ENCODE measurements at regions not wholly inside any gene's neighbourhood (a gene's known extent, or its start where the extent isn't known, plus 50 kb on each side); places are given as distances from the start of the nearest gene placed in this dataset.

- Histone ChIP-seq H3K27me3 (ENCODE audit: insufficient read depth) (no peaks in the 10 kb centered on the region), H3K9me3 (no peaks in the 10 kb centered on the region), H3K9me2 (no peaks in the 10 kb centered on the region), H4K20me1 (ENCODE audit: insufficient read depth) (no peaks in the 10 kb centered on the region), H3K4me2 (no peak overlapping the region), H2AFZ (ENCODE audit: low read depth) (no peak overlapping the region), H3K9ac (no peak overlapping the region), H3K36me3 (replicated peaks in 1 of 2; ENCODE audit: control insufficient read depth in 1 of 2, insufficient read depth in 2 of 2, low read length in 1 of 2) (no peaks in the 10 kb centered on the region), H3K27ac (ENCODE audit: low read depth in 2 of 2, low read length in 1 of 2) (no peak overlapping the region), H3F3A (replicated peaks; ENCODE audit: insufficient read depth) (no peaks in the 10 kb centered on the region), H3K4me3 (ENCODE audit: low read depth in 2 of 2, low read length in 1 of 2) (no peak overlapping the region), H3K79me2 (ENCODE audit: insufficient read depth) (no peaks in the 10 kb centered on the region), H3K4me1 (ENCODE audit: control insufficient read depth in 1 of 2, insufficient read depth in 2 of 2, low read depth in 1 of 2, low read length in 1 of 2) (peaks cover 0 to 2% of the 10 kb centered on the region in 2 experiments; a peak in 1 of 4 replicates)
- ChIA-PET CTCF (interaction anchor here (3.3 kb wide), 1 partner anchor 12 kb away, joined by 14 read pairs; no protein-coding TSS in a partner anchor), POLR2A (no interaction called here)
- no peak for DNase-seq
- WGBS (ENCODE audit: low lambda C conversion rate) = 62% methylated on average over 10 of the region's 10 CpGs
- no peak for TF ChIP-seq JUND (IDR thresholded peaks at IDR 0.05)
- TF ChIP-seq NFIC (IDR thresholded peaks at IDR 0.05; ENCODE audit: borderline replicate concordance) = no peak
- TF ChIP-seq FOXJ3 (CRISPR knock-in tag; IDR thresholded peaks at IDR 0.05) = no peak
- TF ChIP-seq RCOR1 (IDR thresholded peaks at IDR 0.05; ENCODE audit: low read length) = no peak
- TF ChIP-seq EP300 (IDR thresholded peaks at IDR 0.05; ENCODE audit: borderline replicate concordance in 1 of 2, low read depth in 1 of 2, low read length in 1 of 2) = no peak
- no peak for TF ChIP-seq SIN3A (IDR thresholded peaks at IDR 0.05; ENCODE audit: borderline replicate concordance, low read depth, low read length)
- TF ChIP-seq YY1 (IDR thresholded peaks at IDR 0.05; ENCODE audit: low read depth) = no peak
- TF ChIP-seq RAD21 (IDR thresholded peaks at IDR 0.05; ENCODE audit: low read length) = no peak
- no peak for TF ChIP-seq MAX (IDR thresholded peaks at IDR 0.05; ENCODE audit: low read depth)
Measured at GRCh38 chr2:128748336-128748735, 429.7 kb upstream of the HS6ST1 start.

- 46% methylated on average over 9 of the region's 9 CpGs for WGBS (ENCODE audit: low lambda C conversion rate)
- Histone ChIP-seq H4K20me1 (ENCODE audit: insufficient read depth) (no peaks in the 10 kb centered on the region), H3K9me2 (no peaks in the 10 kb centered on the region), H3F3A (replicated peaks; ENCODE audit: insufficient read depth) (no peaks in the 10 kb centered on the region), H3K27me3 (ENCODE audit: insufficient read depth) (no peaks in the 10 kb centered on the region), H3K4me1 (ENCODE audit: control insufficient read depth in 1 of 2, insufficient read depth in 2 of 2, low read depth in 1 of 2, low read length in 1 of 2) (peaks cover 0 to 5% of the 10 kb centered on the region in 2 experiments; a peak in 1 of 4 replicates), H3K4me2 (no peak overlapping the region), H2AFZ (ENCODE audit: low read depth) (no peak overlapping the region), H3K9ac (no peak overlapping the region), H3K9me3 (no peaks in the 10 kb centered on the region), H3K36me3 (replicated peaks in 1 of 2; ENCODE audit: control insufficient read depth in 1 of 2, insufficient read depth in 2 of 2, low read length in 1 of 2) (no peaks in the 10 kb centered on the region), H3K4me3 (ENCODE audit: low read depth in 2 of 2, low read length in 1 of 2) (no peak overlapping the region), H3K27ac (ENCODE audit: low read depth in 2 of 2, low read length in 1 of 2) (no peak overlapping the region), H3K79me2 (ENCODE audit: insufficient read depth) (no peaks in the 10 kb centered on the region)
- no peak for TF ChIP-seq NFIC (IDR thresholded peaks at IDR 0.05; ENCODE audit: borderline replicate concordance)
- no peak for TF ChIP-seq YY1 (IDR thresholded peaks at IDR 0.05; ENCODE audit: low read depth)
- no peak for TF ChIP-seq RCOR1 (IDR thresholded peaks at IDR 0.05; ENCODE audit: low read length)
- TF ChIP-seq JUND (IDR thresholded peaks at IDR 0.05) = no peak
- TF ChIP-seq FOXJ3 (CRISPR knock-in tag; IDR thresholded peaks at IDR 0.05) = no peak
- TF ChIP-seq SMC3 (IDR thresholded peaks at IDR 0.05; ENCODE audit: low read depth, low read length) = no peak
- TF ChIP-seq RXRA (IDR thresholded peaks at IDR 0.05; ENCODE audit: borderline replicate concordance, low read depth) = no peak
- DNase-seq = no peak
- POLR2A ChIA-PET = no interaction called here
- CTCF ChIA-PET = interaction anchor here (1.2 to 3.3 kb wide), 2 partner anchors 12 to 15 kb away, joined by 3 to 14 read pairs; no protein-coding TSS in a partner anchor
Measured at GRCh38 chr2:128748835-128749605, 430.4 kb upstream of the HS6ST1 start.

Measured in SK-N-SH (cell line).